ENCODE measurements at regions not wholly inside any gene's neighbourhood (a gene's known extent, or its start where the extent isn't known, plus 50 kb on each side); places are given as distances from the start of the nearest gene placed in this dataset.

- TF ChIP-seq, protein P1, sequence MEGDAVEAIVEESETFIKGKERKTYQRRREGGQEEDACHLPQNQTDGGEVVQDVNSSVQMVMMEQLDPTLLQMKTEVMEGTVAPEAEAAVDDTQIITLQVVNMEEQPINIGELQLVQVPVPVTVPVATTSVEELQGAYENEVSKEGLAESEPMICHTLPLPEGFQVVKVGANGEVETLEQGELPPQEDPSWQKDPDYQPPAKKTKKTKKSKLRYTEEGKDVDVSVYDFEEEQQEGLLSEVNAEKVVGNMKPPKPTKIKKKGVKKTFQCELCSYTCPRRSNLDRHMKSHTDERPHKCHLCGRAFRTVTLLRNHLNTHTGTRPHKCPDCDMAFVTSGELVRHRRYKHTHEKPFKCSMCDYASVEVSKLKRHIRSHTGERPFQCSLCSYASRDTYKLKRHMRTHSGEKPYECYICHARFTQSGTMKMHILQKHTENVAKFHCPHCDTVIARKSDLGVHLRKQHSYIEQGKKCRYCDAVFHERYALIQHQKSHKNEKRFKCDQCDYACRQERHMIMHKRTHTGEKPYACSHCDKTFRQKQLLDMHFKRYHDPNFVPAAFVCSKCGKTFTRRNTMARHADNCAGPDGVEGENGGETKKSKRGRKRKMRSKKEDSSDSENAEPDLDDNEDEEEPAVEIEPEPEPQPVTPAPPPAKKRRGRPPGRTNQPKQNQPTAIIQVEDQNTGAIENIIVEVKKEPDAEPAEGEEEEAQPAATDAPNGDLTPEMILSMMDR (IDR thresholded peaks at IDR 0.05) = no peak
- no peak for TF ChIP-seq EZH2 (IDR thresholded peaks at IDR 0.05)
Measured at GRCh38 chr2:117557626-117558025, 256.9 kb upstream of the DDX18 start.

All from neural progenitor cell (in vitro differentiated cells).